A673 (cell line): ENCODE measurements at regions not wholly inside any gene's neighbourhood (a gene's known extent, or its start where the extent isn't known, plus 50 kb on each side); places are given as distances from the start of the nearest gene placed in this dataset.

Experiments
- BruUV-seq: library from RNA; stranded (reverse); fragments of 400-500 nt; replicated peaks from 2 replicates; lab custom pipeline; 2021; lab: Mats Ljungman, UMichigan
- CTCF ChIA-PET: fragments of 300-600 bp; sonication (Branson Sonifier 250); formaldehyde crosslinking; loops from one replicate; lab custom pipeline; 2022; ENCODE audit warnings: antibody characterized with exemption; lab: Charles Lee
- POLR2A ChIA-PET: fragments of 300-600 bp; sonication (Branson Sonifier 250); formaldehyde crosslinking; loops from one replicate; lab custom pipeline; 2022; ENCODE audit warnings: antibody characterized with exemption; ENCODE audit not compliant: low non-redundant PET; lab: Charles Lee
- DNase-seq: peaks from one replicate; pipeline ENCODE4 v3.0.0-alpha.2; 2015; ENCODE audit warnings: low spot score
- H3K27ac ChIP-seq: fragments of 200-600 bp; sonication (generic); 2 replicates; pipeline ENCODE4 v1.5.1; 2016; ENCODE audit warnings: mixed run types, low read depth, mild to moderate bottlenecking, mixed read lengths, antibody characterized with exemption, low read length; ENCODE audit not compliant: poor library complexity, severe bottlenecking
- H3K27me3 ChIP-seq: fragments of 200-600 bp; sonication (generic); replicated peaks from 2 replicates; pipeline ENCODE4 v1.6.1; 2017; ENCODE audit warnings: mixed run types, low read depth, mild to moderate bottlenecking, mixed read lengths, antibody characterized with exemption, low read length; ENCODE audit not compliant: insufficient read depth, poor library complexity
- H3K36me3 ChIP-seq: fragments of 200-600 bp; sonication (generic); 2 replicates; pipeline ENCODE4 v1.6.1; 2016; ENCODE audit warnings: mixed run types, mild to moderate bottlenecking, mixed read lengths, antibody characterized with exemption, low read length; ENCODE audit not compliant: insufficient read depth, poor library complexity, severe bottlenecking
- H3K4me1 ChIP-seq: fragments of 200-600 bp; sonication (generic); 2 replicates; pipeline ENCODE4 v1.6.1; 2017; ENCODE audit warnings: mixed run types, mild to moderate bottlenecking, mixed read lengths, antibody characterized with exemption, low read length; ENCODE audit not compliant: insufficient read depth, poor library complexity, severe bottlenecking
- H3K4me3 ChIP-seq: fragments of 200-600 bp; sonication (generic); 2 replicates; pipeline ENCODE4 v1.5.1; 2016; ENCODE audit warnings: low read depth, mixed run types, mild to moderate bottlenecking, mixed read lengths, low read length; ENCODE audit not compliant: poor library complexity, severe bottlenecking
- H3K9me3 ChIP-seq: fragments of 200-600 bp; sonication (generic); 2 replicates; pipeline ENCODE4 v1.6.1; 2016; ENCODE audit warnings: mixed run types, low read depth, mild to moderate bottlenecking, mixed read lengths, antibody characterized with exemption, low read length; ENCODE audit not compliant: poor library complexity, severe bottlenecking
- CTCF ChIP-seq: fragments of 300-800, 200-600 bp; sonication (generic); conservative IDR thresholded peaks from 2 replicates; pipeline ENCODE4 v1.5.1; 2017; ENCODE audit warnings: low read depth, mild to moderate bottlenecking, antibody characterized with exemption, low read length, moderate library complexity, mixed read lengths
- EZH2 ChIP-seq: fragments of 200-600 bp; sonication (generic); IDR thresholded peaks from 2 replicates; pipeline ENCODE4 v1.6.1; 2017; ENCODE audit warnings: borderline replicate concordance, low read depth, mild to moderate bottlenecking, mixed read lengths, antibody characterized with exemption, low read length; ENCODE audit not compliant: poor library complexity, severe bottlenecking
- intact Hi-C: fragments of 100-400 bp; cut with micrococcal nuclease; formaldehyde crosslinking; loops from one replicate; pipeline ENCODE4 v1.10.0; 2022; ENCODE audit not compliant: unreplicated experiment

- no peaks in the 10 kb centered on the region for H3K27me3 ChIP-seq
- POLR2A ChIA-PET, result no interaction called here
- H3K4me3 ChIP-seq, result no peak overlapping the region
- no TSS peak for BruUV-seq
- no peaks in the 10 kb centered on the region for H3K9me3 ChIP-seq
- H3K27ac ChIP-seq, result no peak overlapping the region
- CTCF ChIA-PET, result no interaction called here
- no peak for TF ChIP-seq CTCF
- TF ChIP-seq EZH2, result no peak
- H3K4me1 ChIP-seq, result peaks cover 18% of the 10 kb centered on the region
- intact Hi-C loops, result no loop called here
- no peak for DNase-seq
- no peaks in the 10 kb centered on the region for H3K36me3 ChIP-seq
Measured at GRCh38 chr9:27766073-27766835, 193.0 kb upstream of the C9orf72 start.

- BruUV-seq, result no TSS peak
- Histone ChIP-seq H3K9me3 (no peaks in the 10 kb centered on the region), H3K27me3 (no peaks in the 10 kb centered on the region), H3K4me1 (peaks cover 28% of the 10 kb centered on the region), H3K4me3 (no peak overlapping the region), H3K27ac (no peak overlapping the region), H3K36me3 (no peaks in the 10 kb centered on the region)
- ChIA-PET POLR2A (no interaction called here), CTCF (no interaction called here)
- no peak for DNase-seq
- TF ChIP-seq CTCF (no peak), EZH2 (no peak)
- intact Hi-C loops, result no loop called here
Measured at GRCh38 chr9:27768781-27769180, 195.5 kb upstream of the C9orf72 start.

DNA sequence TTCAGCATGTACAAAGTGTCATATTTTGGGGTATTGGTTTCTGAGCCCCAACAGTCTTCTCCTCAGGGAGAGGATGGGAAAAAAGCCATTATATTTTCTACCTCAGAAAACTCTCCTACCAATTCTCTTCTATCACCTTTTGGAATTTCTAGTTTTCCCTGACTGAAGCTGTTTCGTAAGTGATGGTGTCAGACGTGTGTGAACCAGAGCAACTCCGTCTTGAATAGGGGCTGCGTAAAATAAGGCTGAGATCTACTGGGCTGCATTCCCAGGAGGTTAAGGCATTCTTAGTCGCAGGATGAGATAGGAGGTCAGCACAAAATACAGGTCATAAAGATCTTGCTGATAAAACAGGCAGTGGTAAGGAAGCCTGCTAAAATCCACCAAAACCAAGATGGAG is 197.3 kb upstream of the C9orf72 start:
- Histone ChIP-seq H3K4me3 (no peak overlapping the region), H3K27me3 (no peaks in the 10 kb centered on the region), H3K27ac (no peak overlapping the region), H3K9me3 (no peaks in the 10 kb centered on the region), H3K4me1 (peaks cover 23% of the 10 kb centered on the region), H3K36me3 (no peaks in the 10 kb centered on the region)
- intact Hi-C loops, result no loop called here
- POLR2A ChIA-PET, result no interaction called here
- no TSS peak for BruUV-seq
- TF ChIP-seq EZH2, result no peak
- no peak for TF ChIP-seq CTCF
- no peak for DNase-seq
- CTCF ChIA-PET, result no interaction called here
